Loucy (cell line): ENCODE measurements at regions not wholly inside any gene's neighbourhood (a gene's known extent, or its start where the extent isn't known, plus 50 kb on each side); places are given as distances from the start of the nearest gene placed in this dataset.

Source experiments
- H2AFZ ChIP-seq: fragments of 200-600 bp; sonication (generic); 2 replicates; pipeline ENCODE4 v1.6.0; 2016; ENCODE audit warnings: antibody characterized with exemption, mild to moderate bottlenecking, low read length, moderate library complexity
- H3F3A ChIP-seq: fragments of 200-600 bp; 2 replicates; pipeline ENCODE4 v1.6.0; 2016; ENCODE audit warnings: antibody characterized with exemption, low read depth, mild to moderate bottlenecking
- H3K27me3 ChIP-seq: fragments of 200-600 bp; sonication (generic); 2 replicates; pipeline ENCODE4 v1.6.1; 2014; ENCODE audit warnings: low read length, mild to moderate bottlenecking; ENCODE audit not compliant: insufficient read depth, poor library complexity, severe bottlenecking
- H3K36me3 ChIP-seq: fragments of 200-600 bp; sonication (generic); 2 replicates; pipeline ENCODE4 v1.6.1; 2016; ENCODE audit warnings: low read length; ENCODE audit not compliant: insufficient read depth
- H3K4me1 ChIP-seq: fragments of 200-600 bp; sonication (generic); 2 replicates; pipeline ENCODE4 v1.5.1; 2014; ENCODE audit warnings: low read length, mild to moderate bottlenecking; ENCODE audit not compliant: insufficient read depth, poor library complexity, severe bottlenecking
- H3K4me2 ChIP-seq: fragments of 200-600 bp; sonication (generic); 2 replicates; pipeline ENCODE4 v1.6.0; 2014; ENCODE audit warnings: antibody characterized with exemption, low read length, low read depth, mild to moderate bottlenecking; ENCODE audit not compliant: poor library complexity, severe bottlenecking
- H3K4me3 ChIP-seq: fragments of 200-600 bp; sonication (generic); 2 replicates; pipeline ENCODE4 v1.5.1; 2014; ENCODE audit warnings: low read length, mild to moderate bottlenecking, mixed read lengths; ENCODE audit not compliant: poor library complexity, severe bottlenecking
- H3K79me2 ChIP-seq: fragments of 200-600 bp; sonication (generic); 2 replicates; pipeline ENCODE4 v1.6.1; 2014; ENCODE audit warnings: low read length; ENCODE audit not compliant: insufficient read depth
- H3K9ac ChIP-seq: fragments of 200-600 bp; sonication (generic); 2 replicates; pipeline ENCODE4 v1.6.0; 2014; ENCODE audit warnings: mild to moderate bottlenecking, low read depth, low read length, moderate library complexity; ENCODE audit not compliant: poor library complexity, severe bottlenecking
- H3K9me2 ChIP-seq: fragments of 200-600 bp; sonication (generic); replicated peaks from 2 replicates; pipeline ENCODE4 v1.6.1; 2016; ENCODE audit warnings: low read depth, low read length, mixed read lengths
- H3K9me3 ChIP-seq: fragments of 200-600 bp; sonication (generic); 2 replicates; pipeline ENCODE4 v1.6.1; 2014; ENCODE audit warnings: mild to moderate bottlenecking, antibody characterized with exemption, low read length, low read depth; ENCODE audit not compliant: insufficient read depth
- H4K20me1 ChIP-seq: fragments of 200-600 bp; sonication (generic); 2 replicates; pipeline ENCODE4 v1.6.0; 2014; ENCODE audit warnings: antibody characterized with exemption, low read length, mild to moderate bottlenecking; ENCODE audit not compliant: insufficient read depth, poor library complexity, severe bottlenecking
- EZH2phosphoT487 ChIP-seq: fragments of 200-600 bp; IDR thresholded peaks from 2 replicates; pipeline ENCODE4 v1.6.1; 2018; ENCODE audit warnings: antibody characterized with exemption, mild to moderate bottlenecking, moderate library complexity, borderline replicate concordance
- TF ChIP-seq, protein P1 (sequence below): fragments of 200-600 bp; sonication (generic); conservative IDR thresholded peaks from 2 replicates; pipeline ENCODE4 v1.5.1; 2014; ENCODE audit warnings: mild to moderate bottlenecking, antibody characterized with exemption, low read length

DNA sequence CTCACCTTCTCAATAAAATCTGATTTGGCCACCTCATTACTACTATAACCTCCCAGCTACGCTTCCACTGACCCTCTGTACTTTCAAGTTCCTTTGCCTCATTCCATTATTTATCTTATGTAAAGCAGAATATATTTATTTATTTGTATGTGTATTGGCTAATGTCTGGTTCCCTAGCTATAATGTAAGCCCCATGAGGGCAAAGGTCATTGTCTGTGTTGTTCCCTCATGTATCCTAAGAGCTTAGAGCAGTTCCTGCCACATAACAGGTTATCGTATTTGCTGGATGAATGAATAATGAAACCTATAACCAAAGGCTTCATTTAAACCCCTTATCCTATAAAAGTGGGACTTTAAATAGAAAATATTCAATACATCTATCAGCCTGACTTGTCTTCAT is 77.9 kb upstream of the DPT start:
- Histone ChIP-seq H3K36me3 (no peaks in the 10 kb centered on the region), H3K4me3 (no peak overlapping the region), H3K4me1 (no peaks in the 10 kb centered on the region), H3F3A (no peaks in the 10 kb centered on the region), H3K27me3 (no peaks in the 10 kb centered on the region), H3K4me2 (no peak overlapping the region), H2AFZ (no peak overlapping the region), H4K20me1 (no peaks in the 10 kb centered on the region), H3K9me2 (no peaks in the 10 kb centered on the region), H3K79me2 (no peaks in the 10 kb centered on the region), H3K9ac (no peak overlapping the region), H3K9me3 (no peaks in the 10 kb centered on the region)
- no peak for TF ChIP-seq EZH2phosphoT487
- TF ChIP-seq, protein P1, sequence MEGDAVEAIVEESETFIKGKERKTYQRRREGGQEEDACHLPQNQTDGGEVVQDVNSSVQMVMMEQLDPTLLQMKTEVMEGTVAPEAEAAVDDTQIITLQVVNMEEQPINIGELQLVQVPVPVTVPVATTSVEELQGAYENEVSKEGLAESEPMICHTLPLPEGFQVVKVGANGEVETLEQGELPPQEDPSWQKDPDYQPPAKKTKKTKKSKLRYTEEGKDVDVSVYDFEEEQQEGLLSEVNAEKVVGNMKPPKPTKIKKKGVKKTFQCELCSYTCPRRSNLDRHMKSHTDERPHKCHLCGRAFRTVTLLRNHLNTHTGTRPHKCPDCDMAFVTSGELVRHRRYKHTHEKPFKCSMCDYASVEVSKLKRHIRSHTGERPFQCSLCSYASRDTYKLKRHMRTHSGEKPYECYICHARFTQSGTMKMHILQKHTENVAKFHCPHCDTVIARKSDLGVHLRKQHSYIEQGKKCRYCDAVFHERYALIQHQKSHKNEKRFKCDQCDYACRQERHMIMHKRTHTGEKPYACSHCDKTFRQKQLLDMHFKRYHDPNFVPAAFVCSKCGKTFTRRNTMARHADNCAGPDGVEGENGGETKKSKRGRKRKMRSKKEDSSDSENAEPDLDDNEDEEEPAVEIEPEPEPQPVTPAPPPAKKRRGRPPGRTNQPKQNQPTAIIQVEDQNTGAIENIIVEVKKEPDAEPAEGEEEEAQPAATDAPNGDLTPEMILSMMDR: no peak

DNA sequence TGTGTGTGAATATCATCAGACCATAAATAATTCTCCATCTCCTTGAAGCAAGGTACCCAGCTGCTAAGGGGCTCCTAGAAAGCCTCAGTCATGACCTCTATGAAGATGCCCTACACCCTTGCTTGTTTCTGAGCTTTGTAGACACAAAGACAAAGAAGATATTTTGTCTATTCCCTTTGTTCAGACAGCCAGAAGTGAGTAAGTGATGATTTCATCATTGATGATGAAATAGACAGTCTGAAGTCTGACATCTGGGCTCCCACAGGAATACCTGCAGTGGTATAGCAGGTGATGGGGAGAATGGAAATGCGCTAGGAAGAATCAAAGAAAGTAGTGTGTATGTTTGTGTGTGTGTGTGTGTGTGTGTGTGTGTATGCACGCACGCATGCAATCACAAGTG is 82.2 kb upstream of the DPT start:
- no peaks in the 10 kb centered on the region for H3K27me3 ChIP-seq
- no peak overlapping the region for H3K9ac ChIP-seq
- H2AFZ ChIP-seq: no peak overlapping the region
- H3K4me1 ChIP-seq: no peaks in the 10 kb centered on the region
- no peaks in the 10 kb centered on the region for H3K79me2 ChIP-seq
- H3K9me2 ChIP-seq: no peaks in the 10 kb centered on the region
- no peak for TF ChIP-seq EZH2phosphoT487
- TF ChIP-seq, protein P1: no peak
- H4K20me1 ChIP-seq: no peaks in the 10 kb centered on the region
- H3K36me3 ChIP-seq: no peaks in the 10 kb centered on the region
- H3K9me3 ChIP-seq: no peaks in the 10 kb centered on the region
- no peaks in the 10 kb centered on the region for H3F3A ChIP-seq
- H3K4me2 ChIP-seq: no peak overlapping the region
- H3K4me3 ChIP-seq: no peak overlapping the region

DNA sequence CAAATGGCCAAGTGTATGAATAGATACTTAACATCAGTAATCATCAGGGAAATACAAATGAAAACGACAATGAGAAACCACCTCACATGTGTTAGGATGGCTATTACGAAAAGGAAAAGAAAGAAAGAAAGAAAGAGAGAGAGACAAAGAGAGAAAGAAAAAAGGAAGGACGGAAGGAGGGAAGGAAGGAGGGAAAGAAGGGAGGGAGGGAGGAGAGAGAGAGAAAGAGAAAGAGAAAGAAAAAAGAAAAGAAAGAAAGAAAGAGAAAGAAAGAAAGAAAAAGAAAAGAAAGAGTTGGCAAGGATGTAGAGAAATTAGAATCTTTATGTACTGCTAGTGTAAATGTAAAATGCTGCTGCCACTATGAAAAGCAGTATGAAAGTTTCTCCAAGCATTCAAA is 90.7 kb upstream of the DPT start:
- Histone ChIP-seq H2AFZ (no peak overlapping the region), H3K4me3 (no peak overlapping the region), H3K9me2 (no peaks in the 10 kb centered on the region), H3K79me2 (no peaks in the 10 kb centered on the region), H3K4me2 (no peak overlapping the region), H3K9me3 (no peaks in the 10 kb centered on the region), H3K9ac (no peak overlapping the region), H3K27me3 (no peaks in the 10 kb centered on the region), H4K20me1 (no peaks in the 10 kb centered on the region), H3K4me1 (no peaks in the 10 kb centered on the region), H3F3A (no peaks in the 10 kb centered on the region), H3K36me3 (no peaks in the 10 kb centered on the region)
- no peak for TF ChIP-seq EZH2phosphoT487
- TF ChIP-seq, protein P1: no peak
